KOPT-K1 (cell line): ENCODE measurements at regions not wholly inside any gene's neighbourhood (a gene's known extent, or its start where the extent isn't known, plus 50 kb on each side); places are given as distances from the start of the nearest gene placed in this dataset.
"Not testable (repeated sequence)": the region's sequence is repeated elsewhere in the genome, so short reads cannot be mapped to it uniquely, and the experiment has no call there.

Experiments used
- H3K27ac ChIP-seq: fragments of 200-600 bp; sonication (generic); 2 replicates; pipeline ENCODE4 v1.5.1; 2016; ENCODE audit warnings: antibody characterized with exemption, mild to moderate bottlenecking, low read depth, low read length; ENCODE audit not compliant: poor library complexity, severe bottlenecking
- H3K36me3 ChIP-seq: fragments of 200-600 bp; sonication (generic); 2 replicates; pipeline ENCODE4 v1.5.1; 2017; ENCODE audit warnings: antibody characterized with exemption, mild to moderate bottlenecking, low read length, moderate library complexity; ENCODE audit not compliant: insufficient read depth
- H3K9me3 ChIP-seq: fragments of 200-600 bp; sonication (generic); 2 replicates; pipeline ENCODE4 v1.5.1; 2017; ENCODE audit warnings: antibody characterized with exemption, low read length, mild to moderate bottlenecking; ENCODE audit not compliant: insufficient read depth, poor library complexity, severe bottlenecking

DNA sequence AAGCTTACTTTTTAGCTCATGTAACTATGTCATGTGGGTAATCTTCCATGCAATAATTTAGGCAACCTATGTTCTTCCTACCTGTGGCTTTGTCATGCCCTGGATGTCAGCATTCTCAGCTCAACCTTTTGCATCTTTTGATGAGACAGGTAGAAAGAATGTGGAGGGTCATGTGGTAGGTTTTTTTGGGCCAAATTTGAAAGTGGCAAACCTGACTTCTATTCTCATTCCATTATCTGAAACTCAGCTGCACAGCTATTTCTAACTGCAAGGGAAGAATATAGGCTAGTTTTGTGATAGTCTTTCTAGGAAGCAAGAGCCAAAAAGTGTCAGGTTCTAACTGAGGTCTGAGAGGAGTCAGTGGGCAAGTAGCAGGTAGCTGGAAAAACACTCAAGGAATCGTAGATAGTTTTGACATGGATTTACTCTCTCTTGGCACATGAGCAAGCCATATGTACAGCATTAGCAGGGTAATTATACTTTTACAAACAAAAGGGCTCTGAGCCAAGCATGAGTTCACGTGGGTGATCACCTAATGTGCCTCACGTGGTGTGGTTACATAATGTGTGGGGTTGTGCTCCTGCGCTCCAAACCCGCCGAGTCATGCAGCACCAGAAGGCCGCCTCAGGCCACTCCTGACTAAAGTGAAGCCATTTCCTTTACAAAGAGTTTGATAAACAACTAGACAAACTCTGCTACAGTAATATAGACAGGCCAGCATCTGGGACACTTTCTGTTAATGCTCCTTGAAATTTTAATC, 1013.8 kb downstream of the PLA2G4A start:
- no peak overlapping the region for H3K27ac ChIP-seq
- H3K9me3 ChIP-seq, result peaks cover 8% of the 10 kb centered on the region
- H3K36me3 ChIP-seq, result no peaks in the 10 kb centered on the region

DNA sequence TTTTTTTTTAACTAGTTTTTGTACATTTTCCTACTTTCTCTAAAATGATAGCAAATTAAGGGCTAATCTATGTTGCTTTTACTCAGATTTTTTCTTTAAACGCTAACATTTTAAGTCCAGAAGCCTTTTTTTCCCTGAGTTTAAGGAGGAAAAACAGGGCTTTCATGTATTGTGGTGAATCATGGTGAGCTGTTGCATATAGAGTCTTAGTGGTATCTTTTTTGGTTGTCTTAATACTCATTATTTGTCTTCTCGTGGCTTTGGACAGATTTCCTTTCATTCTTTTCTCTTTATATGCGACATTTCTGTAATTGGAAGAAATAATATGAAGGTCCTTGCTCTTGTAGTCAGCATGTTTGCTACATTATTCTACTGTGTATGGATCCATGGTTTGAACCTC, 1015.6 kb downstream of the PLA2G4A start:
- H3K36me3 ChIP-seq, result no peaks in the 10 kb centered on the region
- H3K27ac ChIP-seq, result no peak overlapping the region
- peaks cover 8% of the 10 kb centered on the region for H3K9me3 ChIP-seq

DNA sequence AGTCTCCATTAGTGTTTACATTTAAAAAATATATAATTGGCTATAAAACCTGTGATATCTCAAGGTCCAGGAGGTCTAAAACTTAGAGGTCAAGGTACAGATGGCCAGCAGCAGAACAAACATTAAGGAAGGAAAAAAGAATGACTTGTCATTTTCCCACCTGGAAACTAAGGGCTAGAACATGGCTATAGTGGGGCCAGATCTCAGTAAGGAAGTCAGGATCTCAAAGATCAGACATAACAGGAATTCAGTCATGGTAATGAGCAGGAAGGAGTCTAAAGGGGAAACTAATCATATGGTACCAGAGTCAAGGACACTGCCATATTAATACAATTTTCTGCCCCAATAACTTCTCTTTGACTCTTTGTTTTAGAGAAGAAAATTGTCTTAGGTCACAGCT, 1018.8 kb downstream of the PLA2G4A start:
- peaks cover 3% of the 10 kb centered on the region for H3K9me3 ChIP-seq
- H3K27ac ChIP-seq, result no peak overlapping the region
- H3K36me3 ChIP-seq, result no peaks in the 10 kb centered on the region

DNA sequence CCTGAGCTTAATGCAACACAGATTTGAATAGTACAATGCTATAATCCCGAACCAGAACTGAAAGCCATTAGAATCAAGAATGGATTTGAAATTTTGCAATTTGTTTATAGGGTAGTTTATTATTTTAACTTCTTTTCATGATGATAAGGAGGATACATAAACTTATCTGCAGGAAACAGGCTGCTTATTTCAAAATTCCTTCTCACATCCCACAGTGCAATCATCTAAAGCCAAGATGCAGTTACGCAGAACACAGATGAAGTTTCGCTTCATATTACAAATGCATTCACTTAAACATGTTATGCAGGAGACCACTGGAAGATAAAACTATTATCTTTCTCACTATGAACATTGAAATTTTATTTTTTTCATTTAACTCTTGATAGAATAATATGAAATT, 1019.6 kb downstream of the PLA2G4A start:
- no peaks in the 10 kb centered on the region for H3K36me3 ChIP-seq
- no peak overlapping the region for H3K27ac ChIP-seq
- no peaks in the 10 kb centered on the region for H3K9me3 ChIP-seq

DNA sequence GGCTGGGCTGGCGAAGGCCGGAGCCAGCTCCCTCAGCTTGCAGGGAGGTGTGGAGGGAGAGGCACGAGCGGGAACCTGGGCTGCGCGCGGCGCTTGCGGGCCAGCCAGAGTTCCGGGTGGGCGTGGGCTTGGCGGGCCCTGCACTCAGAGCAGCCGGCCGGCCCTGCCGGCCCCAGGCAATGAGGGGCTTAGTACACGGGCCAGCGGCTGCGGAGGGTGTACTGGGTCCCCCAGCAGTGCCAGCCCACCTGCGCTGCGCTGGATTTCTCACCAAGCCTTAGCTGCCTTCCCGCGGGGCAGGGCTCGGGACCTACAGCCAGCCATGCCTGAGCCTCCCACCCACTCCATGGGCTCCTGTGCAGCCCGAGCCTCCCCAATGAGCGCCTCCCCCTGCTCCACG, 1021.4 kb downstream of the PLA2G4A start:
- H3K36me3 ChIP-seq, H3K27ac ChIP-seq, H3K9me3 ChIP-seq: not testable (repeated sequence)

DNA sequence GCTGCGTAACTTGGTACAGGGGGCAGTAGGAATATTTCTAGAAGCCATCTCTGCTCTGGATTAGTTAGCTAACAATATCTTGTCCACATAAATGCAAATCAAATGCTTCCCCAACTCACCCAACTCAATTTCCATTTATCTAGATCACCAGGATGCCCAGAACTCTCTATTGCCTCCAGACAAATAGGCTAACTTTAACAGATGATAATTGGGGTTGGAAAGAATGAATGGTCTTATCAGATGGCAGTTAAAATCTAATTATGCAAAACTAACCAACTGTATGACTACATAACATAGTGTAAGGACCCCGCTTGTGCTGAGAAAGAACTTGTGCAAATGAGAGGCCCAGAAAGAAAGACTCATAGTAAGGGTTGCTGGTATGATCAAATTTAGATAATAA, 1024.8 kb downstream of the PLA2G4A start:
- Histone ChIP-seq H3K27ac (no peak overlapping the region), H3K36me3 (no peaks in the 10 kb centered on the region), H3K9me3 (no peaks in the 10 kb centered on the region)

DNA sequence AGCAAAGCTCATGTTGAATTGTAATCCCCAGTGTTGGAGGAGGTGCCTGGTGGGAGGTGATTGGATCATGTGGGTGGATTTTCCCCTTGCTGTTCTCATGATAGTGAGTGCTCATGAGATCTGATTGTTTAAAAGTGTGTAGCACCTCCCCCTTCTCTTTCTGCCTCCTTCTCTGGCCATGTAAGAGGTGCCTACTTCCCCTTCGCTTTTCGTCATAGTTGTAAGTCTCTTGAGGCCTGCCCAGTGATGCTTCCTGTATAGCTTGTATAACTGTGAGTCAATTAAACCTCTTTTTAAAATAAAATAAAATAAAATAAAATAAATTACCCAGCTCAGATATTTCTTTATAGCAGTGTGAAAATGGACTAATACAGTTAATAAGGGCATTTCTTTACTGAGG, 1025.7 kb downstream of the PLA2G4A start:
- Histone ChIP-seq H3K9me3 (no peaks in the 10 kb centered on the region), H3K27ac (no peak overlapping the region), H3K36me3 (no peaks in the 10 kb centered on the region)

DNA sequence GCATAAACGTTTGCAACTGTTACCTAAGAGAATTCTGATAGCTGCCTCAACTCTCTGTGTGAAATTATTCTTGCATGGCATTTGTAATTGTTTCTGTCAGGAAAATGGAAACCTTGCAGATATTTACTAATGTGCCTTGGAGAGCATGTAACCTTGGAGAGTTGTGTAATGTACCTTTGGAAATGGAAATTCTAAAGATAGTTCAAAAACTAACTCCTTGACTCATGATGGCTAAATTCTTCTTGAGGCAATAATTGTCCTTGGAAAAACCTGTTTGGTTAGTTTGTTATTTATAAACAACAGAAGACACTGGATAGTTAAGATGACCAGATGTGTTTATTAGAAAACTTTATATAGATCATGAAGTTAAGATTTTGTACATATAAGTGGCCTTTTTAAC, 1033.8 kb downstream of the PLA2G4A start:
- Histone ChIP-seq H3K27ac (no peak overlapping the region), H3K9me3 (no peaks in the 10 kb centered on the region), H3K36me3 (no peaks in the 10 kb centered on the region)

DNA sequence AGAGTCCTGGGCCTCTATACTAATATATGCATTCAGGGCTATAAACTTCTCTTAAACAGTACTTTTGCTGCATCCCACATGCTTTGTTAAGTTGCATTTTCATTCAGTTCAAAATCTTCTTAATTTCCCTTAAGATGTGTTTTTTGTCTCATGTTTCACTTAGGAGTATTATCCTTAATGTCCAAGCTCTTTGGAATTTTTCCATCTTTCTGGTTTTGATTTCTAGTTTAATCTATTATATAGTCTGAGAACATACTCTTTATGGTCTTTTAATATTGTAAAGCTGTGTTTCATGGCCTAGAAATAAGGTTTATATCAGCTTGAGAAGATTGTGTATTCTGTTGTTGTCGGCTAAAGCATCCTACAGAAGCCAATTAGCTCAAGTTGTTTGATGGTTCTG, 1041.8 kb downstream of the PLA2G4A start:
- Histone ChIP-seq H3K27ac (no peak overlapping the region), H3K36me3 (no peaks in the 10 kb centered on the region), H3K9me3 (no peaks in the 10 kb centered on the region)

DNA sequence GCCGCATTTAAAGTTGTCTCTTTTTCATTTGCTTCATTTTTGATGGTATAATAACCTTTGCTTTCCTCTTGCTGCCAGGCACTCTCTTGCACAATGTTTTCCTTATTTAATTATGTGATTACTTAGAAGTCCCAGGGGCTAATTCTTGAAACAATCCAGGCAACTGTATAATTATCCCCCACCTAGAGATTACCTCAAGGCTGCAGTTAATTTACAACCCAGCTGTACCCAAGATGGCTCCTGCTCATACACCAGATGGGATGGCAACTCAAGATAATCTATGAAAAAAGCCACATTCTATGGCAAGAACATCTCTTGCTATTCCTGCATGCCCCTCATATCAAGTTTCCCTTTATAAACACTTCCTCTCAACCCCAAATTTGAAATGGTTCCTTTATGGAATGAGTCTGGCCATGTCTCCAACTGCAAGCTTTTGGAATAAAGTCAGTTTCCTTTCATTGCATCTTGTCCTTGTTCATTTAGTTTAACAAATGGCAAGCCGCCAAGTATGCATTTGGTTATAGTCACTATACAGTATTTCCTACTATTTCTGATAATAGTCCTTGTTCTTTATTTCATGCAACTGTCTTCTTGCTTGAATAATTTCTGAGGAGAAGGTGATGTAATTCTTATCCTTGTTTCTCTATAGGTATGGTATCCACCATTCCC, 1042.6 kb downstream of the PLA2G4A start:
- no peaks in the 10 kb centered on the region for H3K36me3 ChIP-seq
- no peak overlapping the region for H3K27ac ChIP-seq
- H3K9me3 ChIP-seq, result no peaks in the 10 kb centered on the region

DNA sequence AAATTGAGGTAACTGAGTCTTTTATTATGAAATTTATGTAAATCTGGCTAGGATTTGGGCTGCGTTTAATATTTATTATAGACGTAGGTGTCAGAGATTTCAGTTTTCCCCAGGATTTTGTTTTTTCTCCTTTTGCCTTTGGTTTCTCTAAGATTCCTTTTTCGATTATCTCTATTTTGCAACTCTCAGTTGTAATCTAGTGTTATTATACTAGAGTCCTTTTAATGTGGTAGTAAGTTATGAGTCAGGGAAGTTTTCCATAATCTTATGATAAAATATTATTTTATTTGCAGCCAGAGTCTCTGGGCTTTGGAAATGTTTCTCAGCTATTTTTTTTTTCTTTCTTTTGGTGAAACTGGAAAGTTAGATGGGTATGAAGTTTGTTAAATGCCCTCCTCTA, 1043.8 kb downstream of the PLA2G4A start:
- Histone ChIP-seq H3K9me3 (no peaks in the 10 kb centered on the region), H3K27ac (no peak overlapping the region), H3K36me3 (no peaks in the 10 kb centered on the region)

DNA sequence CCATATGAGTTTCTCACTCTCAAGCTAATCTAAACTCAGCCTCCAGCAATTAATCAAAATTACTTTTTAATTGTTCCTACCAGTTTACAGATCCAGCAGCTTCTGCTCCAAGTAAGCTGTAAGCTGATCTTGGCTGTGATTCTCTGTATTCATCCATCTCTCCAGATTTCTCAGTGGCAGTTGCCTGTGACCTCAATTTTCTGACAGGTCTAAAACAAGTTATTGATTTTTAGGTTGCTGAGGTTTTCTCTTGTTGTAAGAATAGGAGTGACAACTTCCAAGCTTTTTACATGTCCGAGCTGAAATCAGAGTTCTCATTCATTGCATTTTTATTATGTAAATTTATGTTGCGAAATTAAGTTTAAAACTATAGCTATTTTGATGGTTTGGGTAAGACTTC, 1044.4 kb downstream of the PLA2G4A start:
- no peak overlapping the region for H3K27ac ChIP-seq
- no peaks in the 10 kb centered on the region for H3K36me3 ChIP-seq
- no peaks in the 10 kb centered on the region for H3K9me3 ChIP-seq

DNA sequence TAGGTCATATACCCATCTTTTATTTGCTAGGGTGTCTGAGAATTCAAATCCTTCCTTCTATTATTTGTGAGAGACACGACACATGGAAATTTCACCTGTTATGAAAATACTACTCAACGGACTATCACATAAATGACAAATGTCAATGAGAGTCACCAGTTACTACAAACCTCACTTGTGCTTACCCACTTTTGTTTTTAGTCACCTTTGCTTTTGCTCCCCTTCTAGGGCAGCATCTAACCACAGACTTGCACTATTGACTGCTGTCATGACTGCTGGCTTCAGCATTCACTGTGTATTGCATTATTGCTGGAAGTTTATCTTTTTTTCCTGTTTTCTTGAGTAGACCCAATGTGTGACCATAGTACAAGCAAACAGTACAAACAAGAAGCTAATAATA, 1048.0 kb downstream of the PLA2G4A start:
- H3K27ac ChIP-seq, result no peak overlapping the region
- H3K9me3 ChIP-seq, result no peaks in the 10 kb centered on the region
- H3K36me3 ChIP-seq, result no peaks in the 10 kb centered on the region

DNA sequence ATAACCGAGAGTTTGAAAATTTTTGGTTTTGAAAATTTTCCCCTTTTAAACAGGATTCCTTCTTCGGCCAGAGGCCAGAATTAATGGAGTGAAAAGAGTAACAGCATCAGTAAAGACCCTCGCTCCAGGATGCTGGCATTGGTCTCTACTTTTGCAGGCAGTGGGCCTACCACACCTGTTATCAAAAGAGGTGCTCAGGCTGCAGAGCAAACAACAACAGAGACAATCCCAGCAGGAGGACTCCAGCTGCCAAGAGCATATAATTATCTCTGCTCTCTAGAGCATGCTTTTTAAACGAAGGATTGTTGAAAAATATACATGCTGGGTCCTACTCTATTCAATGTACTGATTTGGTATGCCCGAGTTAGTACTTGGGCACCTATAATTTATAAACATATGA, 1048.5 kb downstream of the PLA2G4A start:
- Histone ChIP-seq H3K9me3 (no peaks in the 10 kb centered on the region), H3K36me3 (no peaks in the 10 kb centered on the region), H3K27ac (no peak overlapping the region)

DNA sequence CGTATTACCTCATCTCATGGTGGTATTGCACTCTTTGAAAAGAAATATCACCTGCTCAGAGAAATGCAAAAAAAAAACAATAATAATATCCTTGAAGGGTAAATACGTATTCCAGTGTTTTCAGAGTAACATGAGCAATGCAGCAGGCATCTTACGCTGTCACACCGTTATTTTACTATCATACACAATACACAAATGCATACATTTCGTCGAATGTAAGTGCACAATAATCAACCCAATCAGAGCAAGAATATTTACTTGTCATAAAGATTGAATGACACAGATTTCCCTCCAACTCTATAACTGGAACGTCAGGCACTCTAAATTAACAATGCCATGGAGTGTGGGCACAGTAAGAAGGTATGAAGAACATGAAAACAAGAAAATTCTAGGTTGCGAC, 1050.1 kb downstream of the PLA2G4A start:
- Histone ChIP-seq H3K9me3 (no peaks in the 10 kb centered on the region), H3K36me3 (no peaks in the 10 kb centered on the region), H3K27ac (no peak overlapping the region)

DNA sequence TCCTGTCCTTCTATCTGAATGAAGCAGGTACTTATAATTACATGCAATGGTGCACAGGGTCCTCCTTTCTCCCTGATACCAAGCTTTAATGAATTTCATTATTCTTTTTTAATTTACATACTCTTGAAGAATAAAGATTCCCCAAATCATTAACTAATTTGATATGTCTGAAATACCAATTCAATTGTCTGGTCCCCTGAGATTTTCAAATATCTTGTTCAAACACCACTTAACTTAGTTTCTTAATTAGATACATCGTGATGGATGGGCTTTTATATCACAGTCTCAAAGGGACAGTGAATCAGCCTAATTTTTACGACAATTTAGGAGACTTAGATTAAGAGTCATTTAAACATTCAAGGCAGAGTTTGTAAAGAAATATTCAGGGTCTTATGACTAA, 1054.6 kb downstream of the PLA2G4A start:
- Histone ChIP-seq H3K9me3 (no peaks in the 10 kb centered on the region), H3K36me3 (no peaks in the 10 kb centered on the region), H3K27ac (no peak overlapping the region)
